Fibroblast of lung (primary cell): ENCODE measurements at regions not wholly inside any gene's neighbourhood (a gene's known extent, or its start where the extent isn't known, plus 50 kb on each side); places are given as distances from the start of the nearest gene placed in this dataset.

Experiments used
- DNase-seq, 2 donors: peaks; one replicate each; pipeline versions ENCODE4 v3.0.0 to v3.0.0-alpha.2; 2010; ENCODE audit warnings: low read depth in 2 of 2
- H2AFZ ChIP-seq: 2 replicates; pipeline ENCODE4 v1.5.1; 2012; ENCODE audit warnings: low read length, control low read depth, inconsistent platforms
- H3K27ac ChIP-seq: 2 replicates; pipeline ENCODE4 v1.5.1; 2011; ENCODE audit warnings: low read length, control low read depth; ENCODE audit not compliant: insufficient read depth
- H3K27me3 ChIP-seq: 2 replicates; pipeline ENCODE4 v1.5.1; 2011; ENCODE audit warnings: mild to moderate bottlenecking, low read length; ENCODE audit not compliant: control insufficient read depth, insufficient read depth
- H3K36me3 ChIP-seq: 2 replicates; pipeline ENCODE4 v1.5.1; 2011; ENCODE audit warnings: low read length; ENCODE audit not compliant: control insufficient read depth, insufficient read depth
- H3K4me1 ChIP-seq: 2 replicates; pipeline ENCODE4 v1.5.1; 2011; ENCODE audit warnings: low read length; ENCODE audit not compliant: control insufficient read depth, insufficient read depth; ENCODE audit errors: extremely low read depth
- H3K4me2 ChIP-seq: 2 replicates; pipeline ENCODE4 v1.5.1; 2011; ENCODE audit warnings: low read length, control low read depth; ENCODE audit not compliant: insufficient read depth; ENCODE audit errors: extremely low read depth
- H3K4me3 ChIP-seq, 4 experiments: fragments of 200-600 bp in 1 of 4; sonication (generic) in 1 of 4; replicated peaks in 1 of 4; 2 replicates each; pipeline ENCODE4 v1.5.1; 2011 to 2016; ENCODE audit warnings: low read length in 4 of 4, low read depth in 3 of 4, mild to moderate bottlenecking in 3 of 4, control low read depth in 2 of 4, inconsistent platforms in 1 of 4, mixed read lengths in 1 of 4; ENCODE audit not compliant: insufficient read depth in 1 of 4; ENCODE audit errors: control extremely low read depth in 1 of 4
- H3K79me2 ChIP-seq: 2 replicates; pipeline ENCODE4 v1.5.1; 2012; ENCODE audit warnings: mild to moderate bottlenecking, low read length, inconsistent platforms; ENCODE audit not compliant: control insufficient read depth, insufficient read depth
- H3K9ac ChIP-seq: 2 replicates; pipeline ENCODE4 v1.5.1; 2011; ENCODE audit warnings: mild to moderate bottlenecking, low read length, control low read depth; ENCODE audit not compliant: insufficient read depth
- H3K9me3 ChIP-seq: 2 replicates; pipeline ENCODE4 v1.5.1; 2012; ENCODE audit warnings: low read depth, low read length; ENCODE audit not compliant: control insufficient read depth, insufficient read depth
- H4K20me1 ChIP-seq: 2 replicates; pipeline ENCODE4 v1.5.1; 2011; ENCODE audit warnings: low read length; ENCODE audit not compliant: control insufficient read depth, insufficient read depth; ENCODE audit errors: extremely low read depth
- EZH2 ChIP-seq: IDR thresholded peaks from 2 replicates; pipeline ENCODE4 v1.5.1; 2012; ENCODE audit warnings: low read length, control low read depth, mild to moderate bottlenecking; ENCODE audit errors: missing control alignments
- TF ChIP-seq, protein P1 (sequence below), 2 donors: IDR thresholded peaks in 1 of 2; conservative IDR thresholded peaks in 1 of 2; 1 replicate in 1 of 2; 2 replicates in 1 of 2; pipeline ENCODE4 v1.5.1; 2011 to 2012; ENCODE audit warnings: low read length in 2 of 2, control low read depth in 1 of 2, inconsistent platforms in 1 of 2, low read depth in 1 of 2, mild to moderate bottlenecking in 1 of 2

DNA sequence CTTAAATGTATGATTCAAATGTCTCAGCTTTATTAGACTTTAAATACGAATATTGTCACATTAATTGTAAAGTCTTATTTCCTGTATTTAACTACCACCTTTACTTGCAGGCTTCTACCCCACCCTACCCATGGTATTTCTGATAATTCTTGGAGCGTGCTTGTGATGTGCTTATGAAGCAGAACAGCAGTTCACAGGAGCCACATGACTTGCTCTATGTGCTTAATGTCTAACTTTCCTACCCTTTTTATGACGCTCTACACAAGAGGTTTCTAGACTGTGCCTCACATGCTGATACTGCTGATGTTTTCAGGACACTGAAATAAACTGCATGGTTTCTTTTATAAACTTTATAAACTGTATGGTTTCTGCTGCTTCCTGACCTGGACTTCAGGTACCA is 553.5 kb upstream of the CCDC54 start:
- H3K79me2 ChIP-seq, result no peaks in the 10 kb centered on the region
- H3K27ac ChIP-seq, result no peak overlapping the region
- H3K4me3 ChIP-seq, result no peak overlapping the region
- no peaks in the 10 kb centered on the region for H4K20me1 ChIP-seq
- TF ChIP-seq, protein P1, sequence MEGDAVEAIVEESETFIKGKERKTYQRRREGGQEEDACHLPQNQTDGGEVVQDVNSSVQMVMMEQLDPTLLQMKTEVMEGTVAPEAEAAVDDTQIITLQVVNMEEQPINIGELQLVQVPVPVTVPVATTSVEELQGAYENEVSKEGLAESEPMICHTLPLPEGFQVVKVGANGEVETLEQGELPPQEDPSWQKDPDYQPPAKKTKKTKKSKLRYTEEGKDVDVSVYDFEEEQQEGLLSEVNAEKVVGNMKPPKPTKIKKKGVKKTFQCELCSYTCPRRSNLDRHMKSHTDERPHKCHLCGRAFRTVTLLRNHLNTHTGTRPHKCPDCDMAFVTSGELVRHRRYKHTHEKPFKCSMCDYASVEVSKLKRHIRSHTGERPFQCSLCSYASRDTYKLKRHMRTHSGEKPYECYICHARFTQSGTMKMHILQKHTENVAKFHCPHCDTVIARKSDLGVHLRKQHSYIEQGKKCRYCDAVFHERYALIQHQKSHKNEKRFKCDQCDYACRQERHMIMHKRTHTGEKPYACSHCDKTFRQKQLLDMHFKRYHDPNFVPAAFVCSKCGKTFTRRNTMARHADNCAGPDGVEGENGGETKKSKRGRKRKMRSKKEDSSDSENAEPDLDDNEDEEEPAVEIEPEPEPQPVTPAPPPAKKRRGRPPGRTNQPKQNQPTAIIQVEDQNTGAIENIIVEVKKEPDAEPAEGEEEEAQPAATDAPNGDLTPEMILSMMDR (conservative IDR thresholded peaks at IDR 0.05 in 1 of 2, IDR thresholded peaks at IDR 0.05 in 1 of 2; ENCODE audit: low read depth in 1 of 2, low read length in 2 of 2), result no peak
- TF ChIP-seq EZH2, result no peak
- H3K4me1 ChIP-seq, result no peaks in the 10 kb centered on the region
- no peaks in the 10 kb centered on the region for H3K36me3 ChIP-seq
- DNase-seq, result no peak
- no peak overlapping the region for H3K9ac ChIP-seq
- H2AFZ ChIP-seq, result no peak overlapping the region
- no peaks in the 10 kb centered on the region for H3K9me3 ChIP-seq
- H3K4me2 ChIP-seq, result no peak overlapping the region
- H3K27me3 ChIP-seq, result no peaks in the 10 kb centered on the region

DNA sequence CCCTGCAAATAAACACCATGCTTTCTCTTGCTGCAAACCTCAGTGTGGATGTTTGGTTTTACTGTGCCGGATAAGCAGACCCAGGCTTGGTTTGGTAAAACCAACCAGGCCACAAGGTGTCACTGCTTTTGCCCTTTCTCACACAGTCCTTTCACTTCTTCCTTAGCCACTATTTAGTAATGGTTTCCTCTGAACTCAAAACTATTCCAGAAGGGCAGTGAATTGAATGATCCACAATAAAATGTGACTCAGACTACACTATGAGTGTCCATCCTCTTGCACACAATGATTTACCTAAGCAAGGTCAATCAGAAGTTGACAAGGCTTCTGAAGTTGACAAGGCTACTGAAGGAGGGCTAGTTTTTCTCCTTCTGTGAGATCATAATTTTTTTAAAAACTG is 552.4 kb upstream of the CCDC54 start:
- Histone ChIP-seq H3K79me2 (no peaks in the 10 kb centered on the region), H3K9ac (no peak overlapping the region), H3K27ac (no peak overlapping the region), H3K4me3 (no peak overlapping the region), H2AFZ (no peak overlapping the region), H3K27me3 (no peaks in the 10 kb centered on the region), H4K20me1 (no peaks in the 10 kb centered on the region), H3K9me3 (no peaks in the 10 kb centered on the region), H3K4me2 (no peak overlapping the region), H3K36me3 (no peaks in the 10 kb centered on the region), H3K4me1 (no peaks in the 10 kb centered on the region)
- DNase-seq, result peak; percentile 48 to 83
- no peak for TF ChIP-seq EZH2
- TF ChIP-seq, protein P1 (conservative IDR thresholded peaks at IDR 0.05 in 1 of 2, IDR thresholded peaks at IDR 0.05 in 1 of 2; ENCODE audit: low read depth in 1 of 2, low read length in 2 of 2), result peak; percentile 39 to 44

DNA sequence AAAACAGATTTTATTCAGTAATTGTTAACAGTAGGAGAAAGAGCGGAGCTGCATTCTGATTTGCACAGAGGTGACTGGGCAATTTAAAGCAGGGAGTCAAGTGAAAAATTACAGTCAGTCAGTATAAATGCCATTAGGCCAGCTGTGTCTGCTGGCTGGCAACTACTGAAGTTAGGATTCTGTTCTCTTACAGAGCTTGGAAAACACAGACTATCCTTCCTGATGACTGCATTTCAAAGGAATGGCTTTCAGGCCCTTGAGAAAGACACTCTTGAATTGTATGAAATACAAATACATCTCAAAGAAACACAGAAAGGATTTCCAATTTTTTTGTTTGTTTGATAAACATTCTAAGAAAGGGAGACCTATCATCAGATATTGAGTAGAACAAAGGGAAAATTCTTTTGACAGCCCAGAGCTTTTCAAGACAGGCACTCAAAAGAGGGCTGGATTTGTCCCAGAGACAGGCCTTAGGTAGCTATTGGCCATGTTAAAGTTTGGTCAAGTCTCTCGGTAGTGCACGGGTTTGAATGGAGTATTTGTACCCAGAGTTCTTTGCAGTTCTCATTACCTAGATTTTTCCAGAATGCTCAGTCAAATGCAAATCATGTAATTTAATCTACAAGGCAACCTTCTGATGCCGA is 551.2 kb upstream of the CCDC54 start:
- H3K9me3 ChIP-seq, result no peaks in the 10 kb centered on the region
- no peak overlapping the region for H3K4me3 ChIP-seq
- H3K9ac ChIP-seq, result no peak overlapping the region
- H3K36me3 ChIP-seq, result no peaks in the 10 kb centered on the region
- no peaks in the 10 kb centered on the region for H3K79me2 ChIP-seq
- H4K20me1 ChIP-seq, result no peaks in the 10 kb centered on the region
- no peak for TF ChIP-seq EZH2
- TF ChIP-seq, protein P1 (conservative IDR thresholded peaks at IDR 0.05 in 1 of 2, IDR thresholded peaks at IDR 0.05 in 1 of 2; ENCODE audit: low read depth in 1 of 2, low read length in 2 of 2), result no peak
- H3K27me3 ChIP-seq, result no peaks in the 10 kb centered on the region
- H3K27ac ChIP-seq, result no peak overlapping the region
- no peaks in the 10 kb centered on the region for H3K4me1 ChIP-seq
- DNase-seq, result peak; percentile 70 to 94
- no peak overlapping the region for H2AFZ ChIP-seq
- no peak overlapping the region for H3K4me2 ChIP-seq
